Duodenal mucosa (tissue), 2 donors: ENCODE measurements at regions not wholly inside any gene's neighbourhood (a gene's known extent, or its start where the extent isn't known, plus 50 kb on each side); places are given as distances from the start of the nearest gene placed in this dataset.

Experiments
- H3K27ac ChIP-seq: one replicate; pipeline ENCODE4 v1.7.0; 2013; ENCODE audit warnings: low read depth, low read length
- H3K27me3 ChIP-seq, 2 donors: one replicate each; pipeline ENCODE4 v1.7.0; 2013; ENCODE audit warnings: low read length in 2 of 2, control low read depth in 1 of 2; ENCODE audit not compliant: insufficient read depth in 2 of 2, control insufficient read depth in 1 of 2
- H3K36me3 ChIP-seq, 2 donors: one replicate each; pipeline ENCODE4 v1.7.0; 2013; ENCODE audit warnings: low read length in 2 of 2, control low read depth in 1 of 2; ENCODE audit not compliant: insufficient read depth in 2 of 2, control insufficient read depth in 1 of 2
- H3K4me1 ChIP-seq, 2 donors: one replicate each; pipeline ENCODE4 v1.7.0; 2013; ENCODE audit warnings: low read length in 2 of 2, control low read depth in 1 of 2; ENCODE audit not compliant: insufficient read depth in 2 of 2, control insufficient read depth in 1 of 2
- H3K4me3 ChIP-seq, 2 donors: one replicate each; pipeline ENCODE4 v1.7.0; 2013; ENCODE audit warnings: low read length in 2 of 2, low read depth in 1 of 2
- H3K9ac ChIP-seq, 2 donors: one replicate each; pipeline ENCODE4 v1.7.0; 2013; ENCODE audit warnings: low read length in 2 of 2, low read depth in 1 of 2
- H3K9me3 ChIP-seq, 2 donors: one replicate each; pipeline ENCODE4 v1.7.0; 2013; ENCODE audit warnings: low read length in 2 of 2, control low read depth in 1 of 2; ENCODE audit not compliant: control insufficient read depth in 1 of 2

DNA sequence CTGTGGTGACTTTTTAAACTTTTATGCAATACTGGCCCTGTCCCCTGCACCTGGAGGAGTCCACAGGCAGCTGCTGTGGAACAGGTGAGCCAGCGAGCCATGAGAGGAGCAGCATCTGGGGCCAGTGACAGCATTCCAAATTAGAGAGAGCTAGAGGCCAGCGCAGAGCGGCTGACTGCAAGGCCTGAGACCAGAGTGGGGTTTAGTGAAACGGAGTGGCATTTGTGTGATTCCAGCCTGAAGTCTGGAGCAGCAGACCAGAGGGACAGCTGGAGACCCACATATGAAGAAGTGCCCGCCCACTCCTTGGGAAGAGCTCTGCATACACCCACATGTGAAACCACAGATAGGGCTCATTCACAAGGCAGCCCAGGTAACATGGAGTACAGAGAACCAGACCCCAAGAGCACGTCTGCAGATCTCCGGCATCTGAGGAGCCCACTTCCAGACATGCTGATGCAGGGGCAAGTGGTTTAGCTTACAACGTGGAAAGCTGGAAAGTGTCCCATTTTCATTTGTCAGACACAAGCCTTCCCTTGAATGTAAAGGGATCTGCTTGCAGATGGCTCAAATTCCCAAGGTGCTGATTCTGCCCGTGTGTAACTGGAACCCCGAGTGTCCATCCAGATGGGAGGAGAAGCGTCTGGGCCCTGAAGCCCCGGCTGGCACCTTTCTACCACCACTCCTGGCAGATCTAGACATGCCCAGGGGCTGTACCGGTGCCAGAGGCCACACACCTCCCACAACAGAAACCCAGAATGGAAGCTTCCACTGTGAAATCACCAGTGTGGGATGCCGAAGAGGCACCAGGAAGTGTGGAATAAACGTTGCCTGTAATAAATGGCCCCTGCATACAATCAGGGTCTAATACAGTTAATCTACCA is 256.0 kb upstream of the TCERG1L start:
- Histone ChIP-seq H3K36me3 (no peaks in the 10 kb centered on the region), H3K27me3 (no peaks in the 10 kb centered on the region), H3K27ac (no peak overlapping the region), H3K9me3 (no peaks in the 10 kb centered on the region), H3K9ac (no peak overlapping the region), H3K4me1 (no peaks in the 10 kb centered on the region), H3K4me3 (no peak overlapping the region)

DNA sequence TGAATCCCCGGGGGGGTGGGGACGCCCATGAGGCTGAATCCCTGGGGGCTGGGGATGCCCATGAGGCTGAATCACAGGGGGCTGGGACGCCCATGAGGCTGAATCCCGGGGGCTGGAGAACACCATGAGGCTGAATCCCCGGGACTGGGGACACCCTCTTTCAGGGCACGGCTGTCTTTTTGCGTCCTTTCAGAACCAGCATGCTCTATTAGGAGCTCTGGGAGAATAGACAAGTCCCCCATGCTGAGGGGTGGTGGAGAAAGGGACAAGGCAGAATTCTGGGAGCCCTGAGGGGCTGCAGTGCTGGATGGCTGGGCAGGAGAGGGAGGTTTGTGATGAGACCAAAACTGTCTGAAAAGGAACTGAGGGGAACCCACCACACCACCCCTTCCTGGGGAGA is 257.3 kb upstream of the TCERG1L start:
- no peaks in the 10 kb centered on the region for H3K9me3 ChIP-seq
- H3K36me3 ChIP-seq: no peaks in the 10 kb centered on the region
- H3K9ac ChIP-seq: no peak overlapping the region
- H3K4me1 ChIP-seq: no peaks in the 10 kb centered on the region
- H3K4me3 ChIP-seq: no peak overlapping the region
- no peak overlapping the region for H3K27ac ChIP-seq
- H3K27me3 ChIP-seq: no peaks in the 10 kb centered on the region

DNA sequence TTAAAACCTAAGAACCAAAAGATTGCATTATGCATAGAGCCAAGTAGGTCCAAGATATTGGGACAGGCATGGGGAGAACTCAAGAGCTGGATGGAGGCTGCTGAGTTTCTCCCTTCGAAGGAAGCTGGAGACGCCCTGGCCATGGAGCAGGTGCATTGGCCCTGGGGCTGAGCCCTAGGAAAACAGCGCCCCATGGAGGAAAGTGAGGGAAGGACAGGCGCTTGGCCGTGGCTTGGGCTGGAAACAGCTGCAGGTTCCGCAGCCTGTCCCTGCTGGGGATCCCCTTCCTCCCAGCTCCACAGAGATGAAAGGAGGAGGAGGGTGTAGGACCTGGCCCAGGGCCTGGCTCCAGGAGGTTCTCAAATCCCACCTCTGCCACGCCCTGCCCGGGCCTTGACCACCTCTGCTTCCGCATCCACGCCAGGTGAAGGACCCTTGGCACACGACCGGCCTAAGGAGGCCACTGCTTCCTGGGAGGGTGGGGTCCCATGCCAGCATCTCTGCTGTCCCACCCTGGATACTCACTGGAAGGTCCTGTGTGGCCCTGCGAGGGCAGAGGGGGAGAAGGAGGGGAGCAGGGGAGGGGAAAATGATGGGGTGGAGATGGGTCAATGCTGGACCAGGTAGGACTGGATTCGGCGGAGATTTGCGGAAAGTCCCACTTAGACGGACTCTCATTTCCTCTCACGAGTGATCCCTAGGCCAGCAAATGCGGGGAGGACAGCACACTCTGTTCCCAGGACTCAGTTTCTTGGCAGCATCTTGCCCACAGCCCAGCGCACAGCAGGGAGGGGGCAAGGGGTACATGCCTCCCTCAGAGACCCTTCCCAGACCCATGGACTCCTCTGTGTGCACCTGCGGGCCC is 258.6 kb upstream of the TCERG1L start:
- H3K4me1 ChIP-seq: no peaks in the 10 kb centered on the region
- H3K27me3 ChIP-seq: no peaks in the 10 kb centered on the region
- no peaks in the 10 kb centered on the region for H3K9me3 ChIP-seq
- no peak overlapping the region for H3K4me3 ChIP-seq
- no peak overlapping the region for H3K9ac ChIP-seq
- no peak overlapping the region for H3K27ac ChIP-seq
- H3K36me3 ChIP-seq: no peaks in the 10 kb centered on the region

DNA sequence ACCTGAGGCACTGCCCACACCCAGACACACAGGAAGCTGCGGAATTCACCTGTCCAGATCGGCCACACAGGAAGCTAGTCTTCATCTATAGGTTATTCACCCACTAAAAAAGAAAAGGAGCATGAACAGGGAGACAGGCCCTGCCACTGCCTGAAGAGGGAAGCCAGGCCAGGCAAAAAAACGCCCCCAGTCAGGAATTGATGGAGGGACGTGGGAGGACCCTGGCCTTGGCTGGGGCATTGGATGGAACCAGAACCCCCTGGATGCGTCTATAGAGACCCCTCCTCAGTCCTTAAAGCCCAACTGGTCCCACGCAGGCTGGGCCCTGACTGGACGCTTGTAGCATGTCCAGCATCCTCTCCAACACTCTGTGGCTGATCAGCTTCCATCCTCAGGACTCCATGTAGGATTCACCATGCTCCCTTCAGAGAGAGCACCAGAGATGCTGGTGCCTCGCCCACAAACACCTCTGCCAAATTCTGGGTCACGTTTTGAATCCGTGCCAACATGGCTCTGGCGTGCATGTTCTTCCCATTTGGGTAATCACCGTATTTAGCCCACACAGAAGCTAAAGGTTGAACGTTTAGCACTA is 259.3 kb upstream of the TCERG1L start:
- Histone ChIP-seq H3K9me3 (no peaks in the 10 kb centered on the region), H3K27ac (no peak overlapping the region), H3K4me1 (no peaks in the 10 kb centered on the region), H3K9ac (no peak overlapping the region), H3K27me3 (no peaks in the 10 kb centered on the region), H3K4me3 (no peak overlapping the region), H3K36me3 (no peaks in the 10 kb centered on the region)

DNA sequence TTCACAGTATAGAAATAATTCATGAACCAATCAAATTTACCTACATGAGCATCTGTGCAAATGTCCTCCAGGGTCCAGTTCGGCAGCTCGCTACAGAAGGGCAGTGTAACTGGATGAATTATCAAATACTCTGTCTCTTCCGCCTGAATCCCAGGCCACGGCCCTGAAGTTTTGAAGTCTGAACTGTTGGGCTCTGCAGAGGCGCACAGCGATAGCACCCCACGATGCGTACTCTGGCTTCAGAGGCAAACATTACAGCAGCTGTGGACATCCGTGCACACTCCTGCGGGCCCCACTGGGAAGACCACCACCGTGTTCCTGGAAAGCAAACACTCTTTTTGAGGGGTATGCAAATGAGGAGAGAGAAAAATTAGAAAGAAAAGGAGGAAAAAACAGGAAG is 259.8 kb upstream of the TCERG1L start:
- Histone ChIP-seq H3K9me3 (no peaks in the 10 kb centered on the region), H3K27me3 (no peaks in the 10 kb centered on the region), H3K4me3 (no peak overlapping the region), H3K9ac (no peak overlapping the region), H3K27ac (no peak overlapping the region), H3K36me3 (no peaks in the 10 kb centered on the region), H3K4me1 (no peaks in the 10 kb centered on the region)

DNA sequence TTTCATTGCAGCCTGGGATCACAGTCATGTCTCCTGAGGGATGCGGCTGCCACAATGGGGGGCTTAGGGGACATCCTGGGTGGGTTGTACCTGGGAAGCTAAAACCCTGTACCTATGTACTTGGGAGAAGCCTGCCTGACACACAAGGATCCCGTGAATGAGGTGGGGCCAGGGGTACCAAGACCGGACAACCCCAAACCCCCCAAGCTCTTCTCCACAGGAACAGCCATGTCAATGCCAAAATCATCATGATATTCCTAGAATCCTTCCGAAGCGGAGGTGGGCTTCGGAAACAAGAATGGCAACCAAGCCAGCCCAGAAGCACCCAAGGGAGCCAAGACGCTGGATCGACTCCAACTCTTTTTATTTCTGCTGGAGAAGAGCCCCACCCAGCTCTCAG is 260.3 kb upstream of the TCERG1L start:
- H3K27ac ChIP-seq: no peak overlapping the region
- H3K36me3 ChIP-seq: no peaks in the 10 kb centered on the region
- H3K4me3 ChIP-seq: no peak overlapping the region
- H3K27me3 ChIP-seq: no peaks in the 10 kb centered on the region
- no peaks in the 10 kb centered on the region for H3K9me3 ChIP-seq
- H3K9ac ChIP-seq: no peak overlapping the region
- H3K4me1 ChIP-seq: no peaks in the 10 kb centered on the region

DNA sequence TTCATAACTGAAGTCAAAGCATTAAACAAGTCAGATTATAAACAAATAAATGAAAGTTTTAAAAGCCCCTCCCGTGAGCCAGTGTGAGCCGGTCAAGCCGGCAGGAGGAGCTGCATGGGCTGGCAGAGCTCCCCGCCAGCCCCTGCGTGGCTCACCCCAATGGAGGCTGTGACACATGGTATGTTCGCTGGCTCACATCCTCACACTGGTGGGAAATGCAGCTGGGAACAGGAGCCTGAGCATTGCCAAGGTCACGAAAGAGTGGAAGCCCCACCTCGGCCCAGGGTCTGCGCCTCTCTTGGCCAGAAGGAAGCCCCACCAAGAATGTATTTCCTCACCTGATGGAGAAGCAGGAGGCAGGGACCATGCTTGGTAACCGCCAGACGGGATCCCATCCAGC is 261.7 kb upstream of the TCERG1L start:
- H3K9ac ChIP-seq: no peak overlapping the region

DNA sequence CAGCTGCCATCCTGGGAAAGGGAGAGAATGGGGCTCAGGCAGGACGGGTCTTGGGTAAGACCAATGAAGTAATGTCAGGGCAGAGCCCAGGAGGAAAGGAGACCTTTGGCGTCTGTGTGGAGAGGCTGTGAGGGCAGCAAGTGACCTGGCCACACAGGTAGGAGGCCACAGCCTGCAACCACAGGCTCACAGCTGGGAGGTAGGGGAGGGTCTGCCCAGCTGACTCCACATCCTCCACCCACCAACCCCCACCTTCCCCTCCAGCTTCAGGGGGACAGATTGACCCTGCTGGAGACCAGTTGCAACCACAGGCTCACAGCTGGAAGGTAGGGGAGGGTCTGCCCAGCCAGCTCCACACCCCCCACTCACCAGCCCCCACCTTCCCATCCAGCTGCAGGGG is 262.2 kb upstream of the TCERG1L start:
- H3K9ac ChIP-seq: no peak overlapping the region
- no peak overlapping the region for H3K27ac ChIP-seq
- H3K36me3 ChIP-seq: no peaks in the 10 kb centered on the region
- H3K27me3 ChIP-seq: no peaks in the 10 kb centered on the region
- no peak overlapping the region for H3K4me3 ChIP-seq
- H3K9me3 ChIP-seq: no peaks in the 10 kb centered on the region
- H3K4me1 ChIP-seq: no peaks in the 10 kb centered on the region

More for the DNA sequence above, 261.7 kb upstream of the TCERG1L start:
- no peaks in the 10 kb centered on the region for H3K36me3 ChIP-seq
- no peak overlapping the region for H3K4me3 ChIP-seq
- no peak overlapping the region for H3K27ac ChIP-seq
- H3K9me3 ChIP-seq: no peaks in the 10 kb centered on the region
- no peaks in the 10 kb centered on the region for H3K4me1 ChIP-seq
- no peaks in the 10 kb centered on the region for H3K27me3 ChIP-seq

DNA sequence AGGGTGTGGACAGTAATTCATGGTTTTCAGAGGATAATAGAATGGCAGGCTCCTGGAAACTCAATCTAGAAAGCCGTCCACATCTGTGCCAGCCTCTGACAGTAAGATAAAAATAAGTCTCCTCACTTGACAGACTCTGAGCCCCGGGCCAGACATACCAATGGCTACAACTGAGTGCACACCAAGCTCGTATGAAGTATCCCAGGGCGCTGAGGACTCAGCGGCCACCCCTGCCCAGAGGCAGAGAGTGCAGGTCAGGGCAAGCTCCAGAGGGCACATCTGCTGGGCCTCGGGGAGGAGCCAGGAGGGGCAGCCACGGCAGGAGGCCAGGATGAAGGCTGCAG is 262.8 kb upstream of the TCERG1L start:
- Histone ChIP-seq H3K27me3 (no peaks in the 10 kb centered on the region), H3K9me3 (no peaks in the 10 kb centered on the region), H3K36me3 (no peaks in the 10 kb centered on the region), H3K9ac (no peak overlapping the region), H3K27ac (no peak overlapping the region), H3K4me3 (no peak overlapping the region), H3K4me1 (no peaks in the 10 kb centered on the region)
